GM19043 (cell line): ENCODE measurements at regions not wholly inside any gene's neighbourhood (a gene's known extent, or its start where the extent isn't known, plus 50 kb on each side); places are given as distances from the start of the nearest gene placed in this dataset.
"Not testable (repeated sequence)": the region's sequence is repeated elsewhere in the genome, so short reads cannot be mapped to it uniquely, and the experiment has no call there.

Experiments used
- ATAC-seq: cut with Tn5 transposase; IDR thresholded peaks from one replicate; pipeline ENCODE4 v1.9.1; 2021; ENCODE audit warnings: low read depth; ENCODE audit not compliant: unreplicated experiment

DNA sequence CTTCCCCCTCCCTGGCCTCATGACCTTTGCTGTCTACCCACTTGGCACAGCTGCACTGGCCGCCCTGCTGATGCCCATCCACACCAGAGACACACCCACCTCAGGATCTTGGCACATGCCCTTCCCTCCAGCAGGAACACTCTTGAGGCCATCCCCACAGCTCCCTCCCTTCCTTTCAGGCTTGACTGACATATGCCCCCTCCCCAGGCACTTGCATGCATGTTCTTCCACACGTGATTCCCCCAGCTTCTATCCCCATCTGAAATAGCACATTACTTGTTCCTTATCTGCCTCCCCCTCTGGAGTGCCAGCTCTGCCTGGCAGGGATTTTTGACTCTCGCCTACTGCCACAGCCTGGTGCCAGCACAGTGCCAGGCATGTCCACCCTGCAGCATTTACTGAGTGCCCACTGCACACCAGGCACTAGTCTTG lies 98.5 kb upstream of the SLC25A33 start:
- ATAC-seq = no peak

DNA sequence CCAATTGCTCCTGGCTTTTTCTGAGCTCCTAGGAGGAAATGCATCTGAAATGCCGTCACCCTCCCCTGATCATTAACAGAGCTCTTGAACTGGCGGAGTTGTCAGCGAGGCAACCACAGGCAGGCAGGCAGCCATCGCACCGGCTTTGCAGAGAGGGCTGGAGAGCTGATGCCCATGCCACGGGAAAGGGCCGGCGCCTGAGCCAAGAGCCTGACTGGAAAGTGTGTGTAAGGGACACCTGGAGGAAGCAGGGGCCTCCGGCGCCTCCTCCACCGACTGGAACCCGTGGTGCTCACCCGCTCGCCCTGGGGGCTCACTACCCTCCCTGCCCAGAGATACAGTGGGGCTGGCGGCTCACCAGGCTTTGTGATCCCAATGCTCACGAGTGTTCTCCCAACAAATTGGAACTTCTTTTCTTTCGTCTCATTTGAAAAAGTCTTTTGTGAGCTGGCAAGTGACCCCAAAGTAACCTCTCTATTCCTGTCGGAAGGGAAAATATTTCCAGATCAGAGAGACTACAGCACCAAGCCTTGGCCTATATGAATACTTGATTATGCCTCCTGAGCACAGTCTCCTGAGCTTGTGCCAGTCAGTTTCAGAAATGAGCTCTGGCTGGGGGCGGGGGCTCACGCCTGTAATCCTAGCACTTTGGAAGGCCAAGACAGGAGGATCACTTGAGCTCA lies 97.7 kb upstream of the SLC25A33 start:
- ATAC-seq = no peak

DNA sequence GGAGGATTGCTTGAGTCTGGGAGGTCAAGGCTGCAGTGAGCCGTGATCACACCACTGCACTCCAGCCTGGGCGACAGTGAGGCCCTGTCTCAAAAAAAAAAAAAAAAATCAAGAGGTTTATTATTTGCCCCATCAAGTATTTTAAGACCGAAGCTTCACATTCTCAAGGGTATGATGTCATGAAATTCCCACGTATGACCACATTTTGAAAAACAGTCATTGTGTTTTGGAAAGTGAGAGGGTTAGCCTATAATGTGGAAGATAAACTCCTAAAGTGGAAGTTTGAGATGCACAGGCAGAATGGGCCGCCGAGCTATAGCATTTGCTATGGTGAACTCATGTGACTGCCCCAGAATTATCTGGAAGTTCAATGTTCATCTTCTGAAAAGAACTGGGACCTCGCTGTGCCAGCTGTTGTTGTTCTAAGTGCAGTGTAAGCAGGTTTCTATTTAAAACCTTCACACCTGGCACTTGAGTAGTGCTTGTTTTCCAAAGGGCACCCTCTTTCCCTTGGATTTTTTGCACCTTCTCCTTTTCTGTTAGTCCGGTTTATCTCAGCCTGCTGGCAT lies 96.9 kb upstream of the SLC25A33 start:
- no peak for ATAC-seq

DNA sequence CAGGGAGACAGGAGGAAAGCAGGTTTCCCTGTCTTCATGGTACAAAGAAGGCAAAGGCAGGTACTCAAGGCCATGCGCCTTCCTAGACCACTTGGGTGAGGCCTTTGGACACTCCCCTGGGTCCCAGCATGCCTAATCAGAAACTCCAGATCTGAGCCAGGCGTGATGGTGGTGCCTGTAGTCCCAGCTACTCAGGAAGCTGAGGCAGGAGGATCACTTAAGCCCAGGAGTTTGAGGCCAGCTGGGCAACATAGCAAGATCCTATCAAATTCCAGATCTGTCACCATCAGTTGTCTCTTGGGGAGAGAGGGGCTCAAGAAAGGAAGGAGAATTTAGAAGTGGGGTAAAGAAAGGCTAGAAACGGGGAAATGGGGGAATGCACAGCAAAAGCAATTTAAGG lies 96.3 kb upstream of the SLC25A33 start:
- ATAC-seq = no peak

DNA sequence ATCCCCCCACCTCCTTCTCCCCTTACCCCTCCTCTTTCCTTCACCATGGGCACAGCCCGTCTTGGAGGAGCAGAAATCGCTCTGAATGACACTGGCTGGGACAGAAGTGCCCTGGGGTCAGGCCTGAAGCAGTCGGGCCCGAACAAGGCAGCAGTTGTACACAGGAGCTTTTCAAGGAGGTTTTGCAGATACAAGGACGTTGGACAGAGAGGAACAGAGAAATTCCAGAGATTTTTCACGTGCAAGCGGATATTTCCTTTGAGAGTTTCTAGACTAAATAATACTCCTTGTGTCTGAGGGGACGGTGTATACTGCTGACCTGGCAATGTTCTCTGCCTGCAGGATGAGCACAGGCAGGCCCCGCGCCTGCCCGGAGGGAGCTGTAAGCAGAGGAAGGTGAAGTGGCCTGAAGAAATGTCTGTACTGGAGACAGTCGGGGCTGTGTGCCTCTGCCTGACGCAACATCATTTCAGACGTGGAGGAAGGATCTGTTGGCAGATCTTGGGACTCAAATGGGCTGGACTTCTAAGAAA lies 95.3 kb upstream of the SLC25A33 start:
- no peak for ATAC-seq

DNA sequence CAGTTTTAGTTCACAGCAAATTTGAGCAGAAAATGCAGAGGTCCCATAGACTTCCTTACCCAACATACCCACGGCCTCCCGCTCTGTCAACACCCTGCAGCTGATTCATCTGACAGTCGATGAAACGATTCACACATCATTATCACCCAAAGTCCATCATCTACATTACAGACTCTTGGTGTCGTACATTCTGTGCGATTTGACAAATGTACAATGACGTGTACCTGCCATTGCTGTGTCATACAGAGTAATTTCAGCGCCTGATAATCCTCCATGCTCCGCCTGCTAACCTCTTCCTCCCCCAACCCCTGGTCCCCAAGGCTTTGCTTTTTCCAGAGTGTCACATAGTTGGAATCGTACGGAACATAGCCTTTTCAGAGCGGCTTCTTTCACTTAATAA lies 94.7 kb upstream of the SLC25A33 start:
- ATAC-seq = no peak

DNA sequence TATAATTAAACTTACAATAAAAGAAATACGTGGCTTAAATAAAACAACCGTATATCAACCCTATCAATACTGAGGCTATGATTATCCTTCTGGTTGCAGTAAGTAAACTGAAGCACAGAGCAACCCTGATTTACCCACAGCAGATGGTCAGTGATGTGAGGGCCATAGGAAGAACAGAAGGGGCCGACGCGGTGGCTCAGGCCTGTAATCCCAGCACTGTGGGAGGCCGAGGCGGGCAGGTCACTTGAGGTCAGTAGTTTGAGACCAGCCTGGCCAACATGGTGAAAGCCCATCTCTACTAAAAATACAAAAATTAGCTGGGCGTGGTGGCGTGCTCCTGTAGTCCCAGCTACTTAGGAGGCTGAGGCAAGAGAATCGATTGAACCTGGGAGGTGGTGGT lies 94.2 kb upstream of the SLC25A33 start:
- ATAC-seq = not testable (repeated sequence)

DNA sequence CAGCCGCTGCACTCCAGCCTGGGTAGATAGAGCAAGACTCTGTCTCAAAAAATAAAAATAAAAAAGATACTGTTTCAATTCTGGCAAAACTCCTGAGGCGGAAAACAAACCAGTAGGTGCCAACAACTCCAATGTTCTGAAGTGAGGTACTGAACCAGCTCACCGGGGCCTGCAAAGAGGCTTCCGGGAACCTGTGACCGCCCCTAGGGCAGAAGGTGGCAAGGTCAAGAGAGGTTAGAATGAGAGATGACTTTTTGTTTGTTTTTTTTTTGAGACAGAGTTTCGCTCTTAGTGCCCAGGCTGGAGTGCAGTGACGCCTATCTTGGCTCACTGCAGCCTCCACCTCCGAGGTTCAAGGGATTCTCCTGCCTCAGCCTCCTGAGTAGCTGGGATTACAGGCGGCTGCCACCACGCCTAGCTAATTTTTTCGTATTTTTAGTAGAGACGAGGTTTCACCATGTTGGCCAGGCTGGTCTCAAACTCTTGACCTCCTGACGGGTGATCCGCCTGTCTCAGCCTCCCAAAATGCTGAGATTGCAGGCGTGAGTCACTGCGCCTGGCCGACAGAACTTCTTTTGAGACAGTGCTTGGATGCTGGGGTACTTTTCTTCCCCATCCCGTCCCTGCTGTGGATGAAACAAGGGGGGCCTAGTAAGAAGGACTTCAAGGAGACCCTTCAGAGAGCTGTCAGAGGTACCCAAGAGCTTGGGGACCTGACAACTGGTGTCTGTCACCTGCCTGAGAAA lies 91.9 kb upstream of the SLC25A33 start:
- ATAC-seq = no peak

DNA sequence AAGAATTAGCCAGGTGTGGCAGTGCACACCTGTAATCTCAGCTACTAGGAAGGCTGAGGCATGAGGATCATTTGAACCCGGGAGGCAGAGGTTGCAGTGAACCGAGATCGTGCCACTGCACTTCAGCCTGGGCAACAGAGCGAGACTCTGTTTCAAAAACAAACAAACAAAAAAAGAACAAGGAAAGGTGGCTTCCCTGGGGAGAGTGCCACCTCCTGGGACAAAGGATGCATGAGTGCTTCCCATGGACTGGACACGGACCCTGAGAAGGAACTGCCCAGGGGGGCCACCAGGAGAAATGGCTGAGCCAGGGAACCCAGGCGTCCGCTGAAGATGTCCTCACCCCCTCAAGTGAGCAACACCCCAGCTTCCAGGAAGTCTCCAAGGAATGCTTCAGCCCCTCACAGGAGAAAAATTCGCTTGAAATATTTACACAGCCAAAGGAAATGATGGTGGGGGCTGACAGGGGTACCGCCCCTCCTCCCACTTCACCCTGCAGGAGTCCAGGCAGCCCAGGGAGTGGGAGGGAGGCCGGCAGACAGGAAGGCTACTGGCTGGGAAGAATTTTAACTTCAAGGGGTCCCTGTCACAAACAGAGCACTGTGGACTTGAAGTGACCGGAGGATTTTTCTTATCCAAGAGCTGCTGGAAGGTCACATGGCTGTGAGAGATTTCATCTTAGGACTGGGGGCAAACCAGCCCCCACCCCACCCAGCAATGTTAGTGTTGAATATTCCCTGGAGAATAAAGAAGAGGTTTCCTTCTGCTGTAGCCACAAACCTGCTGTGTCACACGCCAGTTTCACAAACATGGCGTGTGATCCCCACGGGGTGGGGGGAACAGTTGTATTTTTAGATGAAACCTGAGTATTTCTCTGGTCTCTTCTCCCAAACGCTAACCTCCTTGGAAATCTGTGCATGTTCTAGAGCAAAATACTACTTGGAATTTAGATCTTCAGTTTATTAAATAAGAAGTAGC lies 90.8 kb upstream of the SLC25A33 start:
- no peak for ATAC-seq

DNA sequence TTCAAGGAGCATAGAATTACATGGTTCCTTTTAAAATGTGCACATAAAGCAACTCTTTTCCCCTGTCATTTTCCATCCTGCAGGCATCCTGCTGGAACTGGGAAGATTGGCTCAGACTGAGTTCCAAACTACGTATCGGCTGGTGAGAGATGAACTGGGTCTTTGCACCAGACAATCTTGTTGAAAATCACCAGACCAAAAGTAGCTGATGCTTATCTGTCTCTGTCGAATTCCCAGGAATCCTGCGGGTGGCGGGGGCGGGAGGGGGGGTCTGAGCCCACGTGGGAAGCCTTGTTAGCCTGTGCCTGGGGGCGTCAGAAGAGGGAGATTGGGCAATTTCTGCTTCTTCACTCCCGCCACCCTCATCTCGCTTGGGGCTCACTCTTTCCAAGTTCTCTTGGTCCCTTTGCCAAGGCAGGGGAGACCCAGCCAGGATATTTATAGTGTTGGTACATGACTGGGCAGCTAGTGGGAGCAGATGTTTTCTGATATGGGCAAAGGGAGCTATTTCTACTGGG lies 90.1 kb upstream of the SLC25A33 start:
- ATAC-seq = no peak

DNA sequence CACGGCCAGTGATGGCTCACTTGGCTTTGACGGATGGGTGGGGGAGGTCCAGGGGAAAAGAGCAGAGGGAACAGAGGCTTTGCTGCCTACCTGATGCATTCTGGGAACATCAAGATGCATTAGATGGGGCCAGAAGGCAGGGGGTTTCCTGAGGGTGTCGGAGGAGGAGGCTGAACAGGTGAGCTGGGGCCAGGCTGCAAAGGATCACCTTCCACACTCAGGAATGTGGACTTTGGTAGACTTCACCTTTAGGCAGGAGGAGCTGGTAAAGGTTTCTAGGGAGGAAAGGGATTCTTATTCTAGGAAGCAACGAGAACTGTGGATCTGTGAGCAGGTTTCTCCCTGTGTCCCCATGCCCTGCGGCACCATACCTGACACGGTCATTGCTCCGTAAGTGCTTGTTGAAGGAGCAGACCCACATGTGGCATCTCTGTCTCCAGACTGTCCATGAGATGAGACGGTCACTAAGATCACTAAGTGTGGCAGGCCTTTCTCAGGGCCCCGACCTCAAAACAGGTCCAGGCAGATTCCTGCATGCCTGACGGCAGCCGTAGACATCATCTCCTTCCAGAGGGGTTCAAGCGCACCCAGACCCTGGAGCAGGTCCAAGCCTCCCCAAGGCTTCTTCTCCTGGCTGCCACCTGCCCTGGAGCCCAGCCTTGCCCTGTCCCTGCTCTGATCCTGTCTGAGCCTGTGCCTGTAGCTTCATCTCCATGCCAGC lies 89.1 kb upstream of the SLC25A33 start:
- ATAC-seq = no peak

DNA sequence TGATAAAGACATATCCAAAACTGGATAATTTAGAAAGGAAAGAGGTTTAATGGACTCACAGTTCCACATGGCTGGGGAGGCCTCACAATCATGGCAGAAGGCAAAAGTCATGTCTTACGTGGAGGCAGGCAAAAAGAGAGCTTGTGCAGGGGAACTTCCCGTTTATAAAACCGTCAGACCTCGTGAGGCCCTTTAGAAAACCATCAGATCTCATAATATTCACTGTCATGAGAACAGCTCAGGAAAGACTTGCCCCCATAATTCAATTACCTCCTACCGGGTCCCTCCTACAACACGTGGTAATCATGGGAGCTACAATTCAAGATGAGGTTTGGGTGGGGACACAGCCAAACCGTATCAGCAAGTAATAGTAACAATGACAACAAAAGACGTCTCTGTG lies 88.2 kb upstream of the SLC25A33 start:
- ATAC-seq = no peak

DNA sequence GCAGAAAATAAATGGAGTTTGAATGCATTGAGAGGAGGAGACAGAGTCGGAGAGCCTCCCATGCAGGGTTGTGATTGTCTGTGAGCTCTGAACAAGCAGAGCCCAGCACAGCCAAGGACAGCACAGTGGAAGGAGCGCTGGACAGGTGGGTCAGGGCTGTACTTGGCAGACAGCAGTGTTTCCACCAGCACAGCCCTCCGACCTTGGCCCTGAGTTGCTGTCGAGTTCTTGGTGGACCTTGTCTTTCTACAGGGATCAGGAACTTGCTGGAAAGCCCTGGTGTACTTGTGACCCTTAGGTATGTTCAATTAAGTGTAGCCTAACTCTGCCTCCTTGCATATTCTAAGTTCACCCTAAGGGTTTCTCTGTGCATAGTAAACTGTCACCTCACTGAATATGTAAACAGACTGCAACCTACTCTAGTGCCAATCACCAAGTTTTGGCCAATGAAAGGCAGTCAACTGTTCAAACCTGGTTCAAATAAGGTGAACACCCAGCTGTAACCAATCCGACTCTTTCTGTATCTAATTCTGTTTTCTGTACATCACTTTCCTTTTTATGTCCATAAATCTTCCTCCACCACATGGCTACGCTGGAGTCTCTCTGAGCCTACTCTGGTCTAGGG lies 86.6 kb upstream of the SLC25A33 start:
- ATAC-seq = no peak

DNA sequence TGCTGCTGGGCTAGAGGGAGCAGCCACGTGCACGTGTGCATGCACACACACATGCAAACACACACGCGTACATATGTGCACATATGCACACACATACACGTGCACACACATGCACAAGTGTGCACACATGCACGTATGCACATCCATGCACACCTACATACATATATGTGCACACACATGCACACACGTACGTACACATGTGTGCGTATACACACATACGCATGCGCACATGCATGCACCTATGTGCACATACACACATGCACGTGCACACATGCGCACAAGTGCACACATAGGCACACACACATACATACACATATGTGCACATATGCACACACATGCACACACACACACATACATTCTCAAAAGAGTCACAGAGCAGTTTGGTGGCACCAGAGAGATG lies 85.9 kb upstream of the SLC25A33 start:
- no peak for ATAC-seq

DNA sequence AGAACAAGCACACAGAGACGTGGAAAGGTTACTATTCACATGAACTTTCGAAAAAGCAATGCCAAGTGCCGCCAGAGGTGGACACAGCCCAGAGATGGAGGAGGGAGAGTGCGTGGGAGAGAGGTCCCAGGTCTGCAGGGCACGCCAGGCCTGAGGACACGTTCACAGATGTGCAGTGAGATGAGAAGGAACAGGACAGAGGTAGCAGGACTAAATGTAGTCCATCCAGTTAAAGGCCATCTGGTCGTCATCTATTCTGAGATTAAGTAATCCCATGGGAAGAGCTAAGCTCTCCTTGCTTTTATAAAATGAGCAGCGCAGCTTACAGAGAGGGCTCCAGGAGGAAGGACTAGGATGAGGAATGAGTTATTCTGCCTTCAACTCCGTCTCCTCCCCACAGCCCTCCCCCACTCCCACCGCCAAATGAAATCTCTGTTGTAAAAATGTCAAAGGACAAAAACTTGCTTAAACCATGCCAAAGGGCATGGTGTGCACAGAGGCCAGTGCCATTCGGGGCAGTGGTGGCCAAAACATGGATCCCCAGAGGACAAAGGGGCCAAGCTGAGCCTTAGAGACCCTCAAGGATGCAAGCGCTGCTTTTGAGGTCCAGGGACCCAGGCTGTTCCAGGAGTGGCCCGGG lies 85.4 kb upstream of the SLC25A33 start:
- ATAC-seq = no peak

DNA sequence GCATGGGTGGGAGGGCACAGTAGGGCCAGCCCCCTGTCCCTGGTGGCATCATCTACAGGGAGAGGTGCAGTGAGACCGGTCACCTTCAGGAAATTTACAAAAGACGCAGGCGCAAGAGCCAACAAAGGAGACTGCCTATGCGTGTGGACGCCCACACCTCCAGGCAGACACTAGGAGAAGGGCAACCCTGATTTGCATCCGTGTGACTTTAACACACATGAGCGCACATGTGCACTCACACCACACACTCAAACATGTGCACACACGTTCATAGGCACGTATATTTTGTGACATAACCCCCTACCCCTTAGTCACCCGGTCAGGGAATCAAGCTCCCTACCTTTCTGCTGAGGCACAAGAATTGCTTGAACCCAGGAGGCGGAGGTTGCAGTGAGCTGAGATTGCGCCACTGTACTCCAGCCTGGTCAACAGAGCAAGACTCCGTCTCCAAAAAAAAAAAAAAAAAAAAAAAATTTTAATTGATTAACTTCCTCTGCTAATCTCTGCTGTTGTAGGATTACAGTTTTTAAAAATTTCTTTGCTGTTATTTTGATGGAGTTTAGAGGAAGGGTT lies 84.7 kb upstream of the SLC25A33 start:
- ATAC-seq = no peak

DNA sequence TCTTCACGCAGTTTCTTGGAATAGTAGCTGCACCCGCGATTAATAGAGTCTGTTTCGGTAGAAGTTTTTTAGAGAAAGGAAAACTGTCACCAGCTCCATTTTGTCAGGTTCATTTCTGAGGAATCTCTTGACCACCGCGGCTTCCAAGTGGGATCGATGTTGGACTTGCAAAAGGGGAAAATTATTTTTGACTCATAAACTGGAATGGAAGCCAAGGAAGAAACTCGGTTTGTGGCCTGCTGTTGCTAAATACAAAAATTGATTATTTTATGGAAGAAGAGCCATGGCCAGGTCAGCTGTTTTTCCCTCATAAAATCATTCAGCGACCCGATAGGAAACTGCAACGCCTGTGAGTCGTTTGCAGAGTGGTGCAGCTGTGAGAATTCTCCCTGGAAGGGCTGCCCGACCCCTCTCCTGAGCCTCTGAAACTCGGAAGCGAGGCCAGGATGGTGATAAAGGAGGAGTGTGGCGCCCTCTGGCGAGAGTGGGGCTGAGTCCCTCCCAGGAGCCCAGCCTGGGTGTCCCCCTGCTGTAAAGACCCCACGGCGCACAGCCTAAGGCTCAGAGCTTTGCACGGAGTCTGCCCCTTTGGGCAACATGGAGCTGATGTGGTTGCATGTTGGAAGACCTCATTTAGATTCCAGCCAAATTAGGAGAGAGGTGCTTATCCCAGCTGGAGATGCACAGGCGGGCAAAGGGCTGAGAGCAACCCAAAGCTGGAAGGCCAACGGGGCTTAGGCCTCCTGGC lies 83.6 kb upstream of the SLC25A33 start:
- ATAC-seq = no peak

DNA sequence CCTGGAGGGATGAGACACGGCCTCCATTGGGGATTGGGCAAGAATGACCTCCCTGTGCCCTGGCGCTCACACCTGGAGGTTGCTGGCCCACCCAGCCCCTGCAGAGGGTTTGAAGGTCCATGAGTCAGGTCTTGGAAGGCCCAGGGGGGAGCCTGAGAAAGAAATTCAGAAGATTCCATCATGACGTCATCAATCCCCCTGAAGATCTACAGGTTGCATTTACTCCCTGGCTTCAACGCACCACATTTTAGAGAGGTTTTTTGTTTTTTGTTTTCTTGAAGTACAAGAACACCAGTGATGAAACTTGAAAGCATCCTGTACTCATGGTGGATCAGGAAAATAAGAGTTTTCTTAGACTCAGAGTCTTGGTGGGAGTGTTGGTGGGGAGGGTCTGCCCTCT lies 82.4 kb upstream of the SLC25A33 start:
- no peak for ATAC-seq
